ENCODE measurements at regions not wholly inside any gene's neighbourhood (a gene's known extent, or its start where the extent isn't known, plus 50 kb on each side); places are given as distances from the start of the nearest gene placed in this dataset.
A peak's percentile ranks its signal among the peaks of the same experiment; 100 is the strongest.
"Not testable (repeated sequence)": the region's sequence is repeated elsewhere in the genome, so short reads cannot be mapped to it uniquely, and the experiment has no call there.

DNA sequence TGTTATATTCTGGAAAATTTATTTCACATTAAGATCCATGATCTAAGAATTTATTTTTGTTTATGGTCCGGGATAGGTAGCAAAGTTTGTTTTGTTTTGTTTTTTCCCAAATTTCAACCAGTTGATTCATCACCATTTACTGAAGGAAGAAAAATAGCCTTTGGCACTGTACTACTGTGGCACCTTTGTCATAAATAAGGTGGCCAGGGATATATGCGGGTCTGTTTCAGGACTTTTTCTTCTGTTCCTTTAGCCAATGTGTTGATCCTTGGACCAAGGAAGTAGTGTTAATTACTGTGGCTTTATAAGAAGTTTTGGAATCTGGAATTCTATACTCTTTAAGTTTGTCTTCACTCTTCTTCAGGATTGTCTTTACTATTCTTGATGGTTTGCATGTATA lies 171.7 kb downstream of the FAXC start:
- intact Hi-C loops (cut with micrococcal nuclease), result no loop called here
- no peak for DNase-seq
- no peak overlapping the region for H3K27ac Mint-ChIP-seq
- no peaks in the 10 kb centered on the region for H3K4me1 Mint-ChIP-seq (ENCODE audit: low read depth)
- ChIA-PET POLR2A (no interaction called here), CTCF (interaction anchor here (0.6 kb wide), 1 partner anchor 145 kb away, joined by 3 read pairs; no protein-coding TSS in a partner anchor)
- H3K27me3 Mint-ChIP-seq, result peaks cover 2% of the 10 kb centered on the region
- H3K36me3 Mint-ChIP-seq, result no peaks in the 10 kb centered on the region
- no peak overlapping the region for H3K4me3 Mint-ChIP-seq
- peaks cover 18% of the 10 kb centered on the region for H3K9me3 Mint-ChIP-seq

DNA sequence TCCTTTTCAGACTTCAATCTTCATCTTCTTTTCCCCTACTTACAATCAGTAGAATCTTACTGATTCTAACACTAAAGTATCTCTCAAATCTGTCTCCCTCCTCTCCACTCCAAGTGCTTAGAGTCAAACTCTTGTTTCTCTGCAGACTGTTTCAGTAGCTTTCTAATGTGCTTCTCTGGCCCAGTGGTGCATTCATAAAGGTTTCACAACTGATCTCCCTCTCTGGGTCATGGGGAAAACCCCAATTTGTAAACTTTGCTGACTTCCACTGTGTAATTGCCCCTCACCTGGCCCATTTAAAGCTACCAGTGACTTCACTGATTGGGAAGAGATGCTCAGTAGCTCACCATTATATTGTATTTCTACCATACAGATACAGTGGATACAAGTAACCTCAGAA lies 183.6 kb downstream of the FAXC start:
- H3K36me3 Mint-ChIP-seq, result no peaks in the 10 kb centered on the region
- no peaks in the 10 kb centered on the region for H3K9me3 Mint-ChIP-seq
- CTCF ChIA-PET, result interaction anchor here (0.8 kb wide), 1 partner anchor 12 kb away, joined by 3 read pairs; no protein-coding TSS in a partner anchor
- no peak overlapping the region for H3K27ac Mint-ChIP-seq
- H3K4me1 Mint-ChIP-seq (ENCODE audit: low read depth), result no peaks in the 10 kb centered on the region
- peaks cover 1% of the 10 kb centered on the region for H3K27me3 Mint-ChIP-seq
- intact Hi-C loops (cut with micrococcal nuclease), result no loop called here
- no peak for DNase-seq
- H3K4me3 Mint-ChIP-seq, result no peak overlapping the region
- POLR2A ChIA-PET, result no interaction called here

DNA sequence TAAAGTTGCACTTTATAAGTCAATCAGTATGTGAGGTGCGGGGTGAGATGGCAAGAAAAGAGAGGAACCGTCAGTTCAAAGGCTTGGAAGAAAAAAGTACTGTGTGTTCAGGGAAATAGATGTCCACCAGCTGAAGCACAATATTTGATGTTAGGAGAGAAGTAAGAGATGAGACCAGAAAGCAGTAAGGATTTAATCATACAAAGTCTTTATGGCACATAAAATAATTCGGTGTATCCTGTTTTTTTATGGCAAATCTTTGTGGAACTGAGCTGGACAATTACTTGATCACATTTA lies 197.2 kb downstream of the FAXC start:
- no peaks in the 10 kb centered on the region for H3K4me1 Mint-ChIP-seq (ENCODE audit: low read depth)
- DNase-seq, result no peak
- intact Hi-C loops (cut with micrococcal nuclease), result no loop called here
- H3K36me3 Mint-ChIP-seq, result no peaks in the 10 kb centered on the region
- no peak overlapping the region for H3K27ac Mint-ChIP-seq
- ChIA-PET CTCF (interaction anchor here (1.0 to 2.5 kb wide), 4 partner anchors 12 to 89 kb away, joined by 3 to 24 read pairs (median 4); no protein-coding TSS in a partner anchor), POLR2A (no interaction called here)
- peaks cover 6% of the 10 kb centered on the region for H3K27me3 Mint-ChIP-seq
- H3K4me3 Mint-ChIP-seq, result no peak overlapping the region
- H3K9me3 Mint-ChIP-seq, result no peaks in the 10 kb centered on the region

DNA sequence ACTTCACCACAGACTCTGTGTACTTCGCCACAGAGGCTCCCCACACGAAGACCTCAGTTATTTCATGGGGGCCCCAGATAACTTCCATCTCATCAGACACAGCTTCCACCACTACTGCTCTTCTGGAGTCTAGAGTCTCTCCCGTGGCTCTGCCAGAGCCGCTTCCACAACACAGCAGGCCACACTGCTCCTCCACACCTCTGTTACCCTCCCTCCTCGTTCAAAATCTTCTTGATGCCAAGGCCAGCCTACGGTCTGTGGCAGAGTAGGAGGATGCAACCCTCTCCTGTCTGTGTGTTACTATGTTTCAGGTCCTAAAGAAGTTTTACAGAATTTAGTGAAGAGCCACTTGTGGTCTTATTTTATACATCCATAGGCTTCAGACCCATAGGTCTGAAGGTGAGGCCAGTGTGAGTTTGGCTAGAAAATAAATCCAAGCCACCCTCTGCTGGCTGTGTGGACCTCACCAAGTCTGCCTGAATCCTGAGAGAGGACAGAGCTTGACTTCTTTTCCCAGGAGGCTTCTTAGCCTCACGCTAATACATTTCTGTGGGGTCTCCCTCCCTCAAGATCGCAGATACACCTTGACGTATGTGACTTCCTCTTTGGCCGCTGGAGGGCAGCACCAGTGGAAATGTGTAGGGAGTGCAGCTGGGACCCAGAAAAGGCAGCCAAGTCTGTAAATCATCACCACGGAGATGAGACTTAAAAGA lies 197.7 kb downstream of the FAXC start:
- DNase-seq, result peak; percentile 61
- Mint-ChIP-seq H3K9me3 (no peaks in the 10 kb centered on the region), H3K36me3 (no peaks in the 10 kb centered on the region), H3K4me3 (no peak overlapping the region), H3K4me1 (ENCODE audit: low read depth) (no peaks in the 10 kb centered on the region), H3K27ac (no peak overlapping the region), H3K27me3 (peaks cover 6% of the 10 kb centered on the region)
- intact Hi-C loops (cut with micrococcal nuclease), result no loop called here
- ChIA-PET CTCF (interaction anchor here (1.0 to 2.5 kb wide), 3 partner anchors 12 to 89 kb away, joined by 3 to 24 read pairs (median 4); no protein-coding TSS in a partner anchor), POLR2A (no interaction called here)

DNA sequence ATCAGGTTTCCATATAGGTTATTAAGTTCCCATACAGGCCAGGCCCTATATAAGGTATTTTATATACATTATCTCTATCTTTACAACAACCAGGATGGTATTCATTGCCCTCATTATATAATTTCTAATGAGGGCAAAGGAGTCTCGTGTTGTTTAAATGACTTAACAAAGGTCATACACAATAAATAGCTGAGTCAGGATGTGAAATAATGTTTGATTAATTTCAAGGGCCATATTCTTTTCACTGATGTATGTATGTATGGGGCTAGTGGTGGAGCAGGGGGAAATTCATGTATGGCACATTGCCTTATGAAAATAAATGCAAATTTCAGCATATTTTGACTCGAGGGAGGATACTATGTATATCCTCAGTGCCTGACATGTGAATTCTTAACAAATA lies 200.7 kb downstream of the FAXC start:
- no peak for DNase-seq
- no peak overlapping the region for H3K4me3 Mint-ChIP-seq
- ChIA-PET CTCF (interaction anchor here (0.7 kb wide), 1 partner anchor 93 kb away, joined by 3 read pairs; no protein-coding TSS in a partner anchor), POLR2A (no interaction called here)
- no peak overlapping the region for H3K27ac Mint-ChIP-seq
- no peaks in the 10 kb centered on the region for H3K4me1 Mint-ChIP-seq (ENCODE audit: low read depth)
- H3K36me3 Mint-ChIP-seq, result no peaks in the 10 kb centered on the region
- intact Hi-C loops (cut with micrococcal nuclease), result no loop called here
- no peaks in the 10 kb centered on the region for H3K9me3 Mint-ChIP-seq
- peaks cover 7% of the 10 kb centered on the region for H3K27me3 Mint-ChIP-seq

DNA sequence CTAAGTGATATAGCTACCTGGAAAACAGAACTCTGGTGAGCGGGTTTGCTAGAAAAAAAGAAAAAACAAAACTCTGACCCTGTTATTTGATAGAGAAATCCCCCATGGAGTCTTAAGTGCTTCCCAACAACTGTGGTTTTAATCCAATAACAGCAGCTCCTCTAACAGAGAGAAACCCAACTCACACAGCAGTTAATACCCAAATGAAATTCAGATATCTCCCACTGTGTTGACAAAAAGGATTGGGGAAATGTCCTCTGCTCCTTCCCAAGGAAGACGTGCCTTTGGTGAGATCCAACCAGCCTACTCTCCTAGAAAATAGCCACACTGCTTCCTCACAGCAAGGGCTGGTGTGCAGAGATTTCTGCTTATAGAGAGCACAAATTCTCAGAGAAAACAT lies 200.4 kb upstream of the FBXL4 start:
- Mint-ChIP-seq H3K9me3 (no peaks in the 10 kb centered on the region), H3K4me3 (no peak overlapping the region), H3K27me3 (peaks cover 4% of the 10 kb centered on the region), H3K4me1 (ENCODE audit: low read depth) (no peaks in the 10 kb centered on the region), H3K27ac (no peak overlapping the region), H3K36me3 (no peaks in the 10 kb centered on the region)
- ChIA-PET POLR2A (no interaction called here), CTCF (no interaction called here)
- DNase-seq, result no peak
- intact Hi-C loops (cut with micrococcal nuclease), result no loop called here

DNA sequence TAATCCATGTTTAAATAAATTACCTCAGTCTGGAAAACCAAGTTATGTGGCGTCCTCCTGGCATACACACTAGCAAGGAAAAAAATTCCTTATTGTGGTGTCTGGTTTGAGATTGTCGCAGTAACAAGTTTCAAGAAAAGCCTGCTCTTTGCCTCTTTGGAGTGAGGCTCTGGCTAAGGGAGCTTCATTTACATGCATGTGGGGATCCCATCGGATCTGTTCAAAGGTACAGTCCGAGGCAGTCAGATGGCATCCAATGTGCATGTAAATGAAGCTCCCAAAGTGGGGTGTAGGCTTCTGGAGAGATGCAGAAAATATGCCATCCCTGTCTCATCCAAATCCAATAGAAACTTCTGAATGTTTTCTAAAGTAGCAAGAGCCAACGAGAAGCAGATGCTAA lies 199.5 kb upstream of the FBXL4 start:
- H3K4me1 Mint-ChIP-seq (ENCODE audit: low read depth), result no peaks in the 10 kb centered on the region
- ChIA-PET CTCF (no interaction called here), POLR2A (no interaction called here)
- no peak overlapping the region for H3K27ac Mint-ChIP-seq
- H3K4me3 Mint-ChIP-seq, result no peak overlapping the region
- H3K27me3 Mint-ChIP-seq, result peaks cover 4% of the 10 kb centered on the region
- intact Hi-C loops (cut with micrococcal nuclease), result no loop called here
- no peak for DNase-seq
- no peaks in the 10 kb centered on the region for H3K36me3 Mint-ChIP-seq
- no peaks in the 10 kb centered on the region for H3K9me3 Mint-ChIP-seq

DNA sequence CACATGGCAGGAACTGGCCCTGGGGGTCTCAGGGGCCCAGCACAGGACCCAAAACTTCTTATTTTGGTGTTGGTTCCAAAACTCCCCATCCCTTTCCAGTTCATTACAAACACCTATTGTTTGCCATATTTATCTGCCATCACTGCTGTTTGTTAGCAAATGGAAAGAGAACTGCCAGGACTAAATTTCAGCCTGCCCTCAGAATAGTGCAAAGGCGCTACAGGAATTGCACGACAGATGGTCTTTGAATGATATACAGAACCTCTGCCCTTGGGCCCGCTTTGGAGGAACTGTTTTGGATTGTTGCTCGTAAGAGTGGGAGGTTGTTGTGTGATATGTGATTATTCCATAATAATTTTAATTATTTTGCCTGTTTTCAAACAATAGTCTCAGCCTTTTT lies 199.0 kb upstream of the FBXL4 start:
- ChIA-PET POLR2A (no interaction called here), CTCF (no interaction called here)

DNA sequence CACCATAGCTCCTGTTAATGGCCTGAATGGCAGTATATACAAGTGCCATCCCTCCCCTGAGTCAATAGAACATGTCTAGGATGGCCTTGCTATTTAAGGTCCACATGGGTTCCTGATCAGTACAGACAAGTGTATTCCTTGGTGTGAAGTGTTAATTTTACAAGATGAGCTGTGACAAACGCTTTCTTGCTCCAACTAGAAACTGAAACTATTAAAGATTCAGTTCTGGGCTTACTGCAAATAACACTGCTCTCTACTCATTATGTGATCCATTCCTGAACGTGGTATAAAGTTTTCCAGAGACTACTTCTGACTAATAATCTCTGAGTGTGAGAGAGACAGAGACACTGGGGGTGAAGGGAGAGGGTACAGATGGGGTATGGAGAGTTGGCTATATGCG lies 198.0 kb upstream of the FBXL4 start:
- ChIA-PET POLR2A (no interaction called here), CTCF (no interaction called here)
- Mint-ChIP-seq H3K4me1 (ENCODE audit: low read depth) (no peaks in the 10 kb centered on the region), H3K27me3 (peaks cover 4% of the 10 kb centered on the region), H3K36me3 (no peaks in the 10 kb centered on the region), H3K27ac (no peak overlapping the region), H3K4me3 (no peak overlapping the region), H3K9me3 (no peaks in the 10 kb centered on the region)
- no peak for DNase-seq
- intact Hi-C loops (cut with micrococcal nuclease), result no loop called here

More for the DNA sequence above, 199.0 kb upstream of the FBXL4 start:
- intact Hi-C loops (cut with micrococcal nuclease), result no loop called here
- Mint-ChIP-seq H3K9me3 (no peaks in the 10 kb centered on the region), H3K27ac (no peak overlapping the region), H3K4me3 (no peak overlapping the region), H3K36me3 (no peaks in the 10 kb centered on the region), H3K27me3 (peaks cover 4% of the 10 kb centered on the region), H3K4me1 (ENCODE audit: low read depth) (no peaks in the 10 kb centered on the region)
- no peak for DNase-seq

DNA sequence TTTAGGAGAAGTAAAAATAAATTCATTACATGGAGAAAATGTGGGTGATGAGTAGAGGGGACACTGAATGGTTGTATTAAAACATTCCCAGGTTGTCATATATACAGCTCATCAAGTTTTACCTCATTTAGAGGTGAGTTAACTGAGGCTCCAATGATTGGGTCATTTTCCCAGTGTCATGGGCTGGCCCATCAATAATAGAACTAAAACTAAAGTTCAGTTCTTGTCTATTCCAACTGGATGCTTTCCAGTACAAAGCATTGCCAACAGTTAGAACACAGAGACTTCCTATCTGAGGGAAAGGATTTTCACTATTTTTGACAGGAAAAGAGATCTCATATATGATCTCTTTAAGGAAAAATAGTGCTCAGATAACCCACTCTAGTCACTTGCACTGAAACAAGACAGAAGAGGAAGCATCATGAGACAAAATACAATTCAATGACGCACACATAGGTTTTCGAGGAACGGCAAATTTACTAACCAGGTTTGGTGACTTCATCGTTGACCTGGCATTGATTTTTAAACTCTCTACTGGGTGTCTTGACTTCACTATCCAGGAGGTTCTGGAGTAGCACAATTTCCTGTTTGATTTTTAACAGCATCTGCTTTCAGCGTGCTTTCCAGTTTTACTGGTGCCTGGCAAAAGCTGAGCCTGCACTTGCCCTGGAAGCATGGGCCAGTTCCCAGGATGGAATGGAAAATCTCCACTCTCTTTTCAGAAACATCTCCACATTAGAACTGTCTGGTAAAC lies 195.5 kb upstream of the FBXL4 start:
- ChIA-PET CTCF (no interaction called here), POLR2A (no interaction called here)
- H3K9me3 Mint-ChIP-seq, result no peaks in the 10 kb centered on the region

DNA sequence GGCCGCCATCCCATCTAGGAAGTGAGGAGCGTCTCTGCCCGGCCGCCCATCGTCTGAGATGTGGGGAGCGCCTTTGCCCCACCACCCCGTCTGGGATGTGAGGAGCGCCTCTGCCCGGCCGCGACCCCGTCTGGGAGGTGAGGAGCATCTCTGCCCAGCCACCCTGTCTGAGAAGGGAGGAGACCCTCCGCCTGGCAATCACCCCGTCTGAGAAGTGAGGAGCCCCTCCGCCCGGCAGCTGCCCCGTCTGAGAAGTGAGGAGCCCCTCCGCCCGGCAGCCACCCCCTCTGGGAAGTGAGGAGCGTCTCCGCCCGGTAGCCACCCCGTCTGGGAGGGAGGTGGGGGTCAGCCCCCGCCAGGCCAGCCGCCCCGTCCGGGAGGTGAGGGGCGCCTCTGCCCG lies 194.2 kb upstream of the FBXL4 start:
- H3K4me3 Mint-ChIP-seq; H3K27ac Mint-ChIP-seq; intact Hi-C loops (cut with micrococcal nuclease); DNase-seq; H3K4me1 Mint-ChIP-seq (ENCODE audit: low read depth); H3K27me3 Mint-ChIP-seq; H3K9me3 Mint-ChIP-seq; POLR2A ChIA-PET; H3K36me3 Mint-ChIP-seq; CTCF ChIA-PET: not testable (repeated sequence)

More for the DNA sequence above, 195.5 kb upstream of the FBXL4 start:
- Mint-ChIP-seq H3K27me3 (peaks cover 4% of the 10 kb centered on the region), H3K27ac (no peak overlapping the region), H3K36me3 (no peaks in the 10 kb centered on the region), H3K4me1 (ENCODE audit: low read depth) (no peaks in the 10 kb centered on the region), H3K4me3 (no peak overlapping the region)
- DNase-seq, result no peak
- intact Hi-C loops (cut with micrococcal nuclease), result no loop called here

DNA sequence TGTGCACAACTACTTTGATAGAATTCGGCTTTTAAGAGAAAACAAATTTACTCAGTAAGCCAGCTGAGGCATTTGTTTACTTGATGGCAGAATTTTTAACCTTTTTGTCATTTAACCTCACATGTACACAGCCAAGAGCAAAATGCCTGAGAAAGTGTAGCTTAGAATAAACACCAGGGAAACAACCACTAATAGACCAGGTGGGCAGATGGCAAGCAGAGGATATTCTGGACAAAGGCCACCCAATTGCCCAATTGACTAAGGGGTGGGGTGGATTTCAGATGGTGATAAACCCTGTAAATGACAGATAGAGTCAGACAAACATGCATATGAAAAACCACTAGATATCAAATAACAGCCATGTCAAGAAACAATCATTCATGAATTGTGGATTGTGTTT lies 190.7 kb upstream of the FBXL4 start:
- DNase-seq, result no peak
- H3K36me3 Mint-ChIP-seq, result no peaks in the 10 kb centered on the region
- H3K9me3 Mint-ChIP-seq, result no peaks in the 10 kb centered on the region
- H3K27me3 Mint-ChIP-seq, result peaks cover 5% of the 10 kb centered on the region
- ChIA-PET POLR2A (no interaction called here), CTCF (no interaction called here)
- H3K4me3 Mint-ChIP-seq, result no peak overlapping the region
- no peaks in the 10 kb centered on the region for H3K4me1 Mint-ChIP-seq (ENCODE audit: low read depth)
- H3K27ac Mint-ChIP-seq, result no peak overlapping the region
- intact Hi-C loops (cut with micrococcal nuclease), result no loop called here

DNA sequence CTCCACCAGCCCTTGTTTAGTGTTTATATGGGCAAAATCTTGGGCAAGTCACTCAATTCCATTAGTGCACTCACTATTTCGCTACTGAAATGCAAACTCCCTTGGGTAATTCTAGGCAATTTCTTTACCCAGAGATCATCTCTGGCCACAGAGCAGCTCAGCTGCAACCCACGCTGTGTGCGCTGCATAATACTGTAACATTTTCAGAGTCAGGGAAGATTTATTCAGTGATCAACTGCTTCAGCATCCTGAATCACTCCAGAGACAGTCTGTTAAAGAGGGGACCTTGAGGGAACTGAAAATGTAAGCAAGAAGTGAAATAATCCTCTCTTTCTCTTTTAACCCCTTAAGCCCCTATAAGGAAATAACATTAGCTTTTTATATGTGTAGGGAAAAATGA lies 189.6 kb upstream of the FBXL4 start:
- intact Hi-C loops (cut with micrococcal nuclease), result no loop called here
- H3K36me3 Mint-ChIP-seq, result no peaks in the 10 kb centered on the region
- DNase-seq, result no peak
- CTCF ChIA-PET, result interaction anchor here (1.0 kb wide), 1 partner anchor 18 kb away, joined by 3 read pairs; no protein-coding TSS in a partner anchor
- POLR2A ChIA-PET, result no interaction called here
- peaks cover 3% of the 10 kb centered on the region for H3K27me3 Mint-ChIP-seq
- no peak overlapping the region for H3K27ac Mint-ChIP-seq
- no peaks in the 10 kb centered on the region for H3K4me1 Mint-ChIP-seq (ENCODE audit: low read depth)
- no peak overlapping the region for H3K4me3 Mint-ChIP-seq
- no peaks in the 10 kb centered on the region for H3K9me3 Mint-ChIP-seq
